Activated CD4-positive, alpha-beta T cell treated with anti-CD3 and anti-CD28 coated beads, Interleukin-2, amount 10 ng/mL, durations not matched to agents 7 days and 5 days (primary cell): ENCODE measurements at regions not wholly inside any gene's neighbourhood (a gene's known extent, or its start where the extent isn't known, plus 50 kb on each side); places are given as distances from the start of the nearest gene placed in this dataset.

Experiments
- CTCF ChIA-PET: fragments of 350-600 bp; sonication (Branson Sonifier 250); formaldehyde crosslinking; loops from one replicate; lab custom pipeline; 2021; ENCODE audit warnings: antibody characterized with exemption; lab: Charles Lee
- POLR2A ChIA-PET: fragments of 350-600 bp; sonication (Branson Sonifier 250); formaldehyde crosslinking; loops from one replicate; lab custom pipeline; 2021; ENCODE audit warnings: antibody characterized with exemption; lab: Charles Lee
- DNase-seq: peaks from one replicate; pipeline ENCODE4 v3.0.0-alpha.2; 2020
- H3K27ac Mint-ChIP-seq: one replicate; pipeline ENCODE4 v1.8.0; 2021; ENCODE audit warnings: mild to moderate bottlenecking, moderate library complexity, mixed read lengths
- H3K27me3 Mint-ChIP-seq: one replicate; pipeline ENCODE4 v1.8.0; 2021; ENCODE audit warnings: mixed read lengths
- H3K36me3 Mint-ChIP-seq: one replicate; pipeline ENCODE4 v1.8.0; 2021; ENCODE audit warnings: low read depth, mixed read lengths
- H3K4me1 Mint-ChIP-seq: one replicate; pipeline ENCODE4 v1.8.0; 2021; ENCODE audit warnings: mixed read lengths
- H3K4me3 Mint-ChIP-seq: one replicate; pipeline ENCODE4 v1.8.0; 2021; ENCODE audit warnings: mild to moderate bottlenecking, moderate library complexity, mixed read lengths
- H3K9me3 Mint-ChIP-seq: one replicate; pipeline ENCODE4 v1.8.0; 2021; ENCODE audit warnings: mixed read lengths

DNA sequence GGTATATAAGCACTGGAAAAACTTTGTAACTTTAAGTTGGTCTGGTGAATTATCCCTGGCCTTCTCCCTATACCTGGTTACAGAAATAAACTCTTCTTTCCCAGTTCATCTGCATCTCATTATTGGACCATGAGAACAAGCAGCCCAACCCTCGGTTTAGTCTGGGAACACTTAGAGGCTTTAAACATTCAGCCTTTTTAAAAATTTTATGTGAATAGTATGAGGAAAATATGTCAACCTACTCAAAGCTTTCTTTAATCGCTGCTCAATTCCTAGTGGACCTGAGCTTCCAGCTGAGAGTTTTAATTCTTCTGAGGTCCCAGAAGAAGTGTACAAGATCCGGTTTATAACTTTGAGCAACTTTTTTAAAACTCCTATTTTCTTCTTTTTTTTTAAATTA lies 358.6 kb upstream of the NOCT start:
- Mint-ChIP-seq H3K4me3 (no peak overlapping the region), H3K27ac (no peak overlapping the region), H3K4me1 (no peaks in the 10 kb centered on the region), H3K27me3 (peaks cover 2% of the 10 kb centered on the region), H3K36me3 (no peaks in the 10 kb centered on the region), H3K9me3 (no peaks in the 10 kb centered on the region)
- ChIA-PET POLR2A (no interaction called here), CTCF (no interaction called here)
- DNase-seq, result no peak

DNA sequence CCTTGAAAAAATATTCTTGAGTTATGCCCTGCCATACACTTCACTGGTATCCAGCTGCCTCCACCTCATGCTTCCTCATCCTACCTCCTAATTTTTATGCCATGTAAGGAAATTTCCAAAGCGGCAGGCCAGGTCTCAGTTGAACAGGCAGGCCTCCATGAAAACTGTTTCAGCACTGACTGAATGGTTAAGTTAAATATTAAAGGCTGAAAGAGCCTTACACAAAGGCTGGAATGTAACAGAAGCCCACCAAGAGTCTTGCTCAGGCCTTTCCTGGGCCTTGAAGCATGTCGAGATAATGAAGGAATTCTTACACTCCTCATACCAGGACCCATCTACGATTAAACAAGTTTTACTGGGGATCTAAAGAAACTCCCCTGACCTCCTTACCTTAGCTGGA lies 359.6 kb upstream of the NOCT start:
- CTCF ChIA-PET, result no interaction called here
- Mint-ChIP-seq H3K27me3 (peaks cover 2% of the 10 kb centered on the region), H3K4me1 (no peaks in the 10 kb centered on the region), H3K36me3 (no peaks in the 10 kb centered on the region), H3K27ac (no peak overlapping the region), H3K4me3 (no peak overlapping the region), H3K9me3 (no peaks in the 10 kb centered on the region)
- no peak for DNase-seq
- POLR2A ChIA-PET, result no interaction called here

DNA sequence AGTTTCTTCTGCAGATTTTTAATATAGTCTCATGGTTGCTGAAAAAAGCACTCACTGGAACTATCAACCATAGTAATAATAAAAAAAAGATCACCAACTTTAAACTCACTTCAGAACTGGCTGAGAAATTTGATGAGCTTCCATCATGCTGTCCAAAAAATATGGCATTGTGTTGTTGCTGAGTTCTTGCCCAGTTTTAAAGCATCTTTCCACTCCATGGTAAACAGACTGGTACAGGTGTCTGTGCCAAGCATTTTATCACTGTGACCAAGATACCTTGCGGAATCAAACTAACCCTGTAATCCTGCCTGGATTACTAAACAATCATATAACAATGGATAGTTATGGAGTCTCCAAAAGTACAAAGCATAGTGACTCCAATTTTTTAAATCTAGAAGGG lies 360.3 kb upstream of the NOCT start:
- Mint-ChIP-seq H3K36me3 (no peaks in the 10 kb centered on the region), H3K9me3 (no peaks in the 10 kb centered on the region), H3K27me3 (peaks cover 2% of the 10 kb centered on the region), H3K4me1 (no peaks in the 10 kb centered on the region), H3K27ac (no peak overlapping the region), H3K4me3 (no peak overlapping the region)
- no peak for DNase-seq
- CTCF ChIA-PET, result no interaction called here
- POLR2A ChIA-PET, result no interaction called here

DNA sequence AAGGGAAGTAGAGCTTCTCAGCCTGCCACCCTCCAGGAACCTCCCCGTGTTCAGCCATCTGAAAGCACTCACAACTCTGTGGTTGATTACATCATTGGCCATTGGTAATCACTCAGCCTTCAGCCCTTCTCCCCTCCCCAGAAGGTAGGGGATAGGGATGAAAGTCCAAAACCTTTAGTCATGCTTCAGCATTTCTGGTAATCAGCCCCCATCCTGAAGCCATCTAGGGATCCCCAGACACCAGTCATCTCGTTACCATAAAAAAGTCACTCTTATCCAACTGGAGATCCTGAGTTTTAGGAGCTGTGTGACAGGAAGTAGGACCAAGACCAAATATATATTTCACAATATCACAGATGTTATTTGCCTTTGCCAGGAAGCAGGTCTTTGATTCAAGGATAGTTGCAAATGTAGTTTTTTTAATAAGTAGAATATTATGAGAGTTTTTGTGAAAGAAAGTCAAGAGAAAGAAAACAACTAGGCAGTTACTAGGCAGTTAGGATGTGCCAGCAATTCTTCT lies 364.6 kb upstream of the NOCT start:
- ChIA-PET POLR2A (no interaction called here), CTCF (no interaction called here)
- H3K27me3 Mint-ChIP-seq, result no peaks in the 10 kb centered on the region
- no peak for DNase-seq
- H3K4me1 Mint-ChIP-seq, result no peaks in the 10 kb centered on the region
- no peak overlapping the region for H3K27ac Mint-ChIP-seq
- H3K9me3 Mint-ChIP-seq, result no peaks in the 10 kb centered on the region
- no peak overlapping the region for H3K4me3 Mint-ChIP-seq
- no peaks in the 10 kb centered on the region for H3K36me3 Mint-ChIP-seq

DNA sequence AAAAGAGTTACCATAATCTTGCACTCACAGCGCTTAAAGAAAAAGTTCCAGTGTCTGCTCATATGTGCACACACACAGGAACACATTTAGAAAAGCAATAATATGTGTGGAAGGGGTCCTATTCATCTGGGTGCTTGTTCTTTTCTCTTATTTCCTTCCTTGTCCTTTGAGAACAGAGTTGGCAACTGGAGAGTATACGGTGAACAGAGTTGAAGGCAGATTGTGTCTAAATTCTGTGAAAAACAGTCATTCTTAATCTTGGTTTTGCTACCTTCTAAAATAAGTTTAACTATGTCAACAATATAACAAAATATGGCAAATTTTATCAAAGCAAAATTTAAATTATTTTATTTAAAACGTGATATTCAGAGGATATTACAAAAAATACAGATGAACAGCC lies 365.1 kb upstream of the NOCT start:
- CTCF ChIA-PET, result no interaction called here
- Mint-ChIP-seq H3K27me3 (no peaks in the 10 kb centered on the region), H3K4me3 (no peak overlapping the region), H3K9me3 (no peaks in the 10 kb centered on the region), H3K27ac (no peak overlapping the region), H3K4me1 (no peaks in the 10 kb centered on the region), H3K36me3 (no peaks in the 10 kb centered on the region)
- POLR2A ChIA-PET, result no interaction called here
- no peak for DNase-seq

DNA sequence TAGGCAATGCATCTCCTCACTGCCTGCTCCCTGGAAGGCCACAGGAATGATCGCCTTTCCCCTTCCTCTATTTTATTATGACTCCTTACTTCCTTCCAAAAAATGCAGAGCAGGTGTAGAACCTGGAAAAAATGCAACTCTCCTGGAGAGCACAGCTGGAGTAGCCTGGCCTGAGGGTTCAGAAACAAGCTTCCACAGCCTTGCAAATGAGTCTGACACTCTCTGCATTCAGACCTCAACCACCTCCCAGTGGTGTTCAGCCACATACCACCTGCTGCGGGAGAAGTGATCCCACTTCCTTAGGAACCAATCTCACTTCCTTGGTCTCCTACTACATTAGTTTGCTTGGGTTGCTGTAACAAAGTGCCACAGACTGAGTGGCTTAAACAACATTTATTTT lies 368.1 kb upstream of the NOCT start:
- Mint-ChIP-seq H3K4me1 (no peaks in the 10 kb centered on the region), H3K9me3 (no peaks in the 10 kb centered on the region), H3K27ac (no peak overlapping the region), H3K4me3 (no peak overlapping the region), H3K27me3 (no peaks in the 10 kb centered on the region), H3K36me3 (no peaks in the 10 kb centered on the region)
- CTCF ChIA-PET, result no interaction called here
- POLR2A ChIA-PET, result no interaction called here
- no peak for DNase-seq

DNA sequence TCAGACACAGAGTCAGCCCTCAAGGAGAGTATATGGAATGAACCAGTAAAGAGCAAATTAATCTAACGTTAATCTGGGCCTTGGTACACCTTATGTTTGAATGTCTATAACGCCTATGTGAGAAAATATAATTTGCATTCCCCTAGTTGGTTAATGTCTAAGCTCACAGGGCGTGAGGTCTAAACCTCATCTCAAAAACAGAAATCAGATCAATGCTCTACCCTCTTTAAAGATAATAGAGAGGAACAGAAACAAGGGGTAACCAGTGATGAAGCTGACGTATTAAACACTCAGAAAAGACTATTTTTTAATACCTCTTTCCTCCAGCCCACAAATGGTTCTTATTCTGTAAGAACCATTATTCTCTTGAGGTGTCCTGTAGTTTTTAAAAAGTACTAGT lies 369.2 kb upstream of the NOCT start:
- H3K4me3 Mint-ChIP-seq, result no peak overlapping the region
- no peak for DNase-seq
- H3K36me3 Mint-ChIP-seq, result no peaks in the 10 kb centered on the region
- H3K9me3 Mint-ChIP-seq, result no peaks in the 10 kb centered on the region
- H3K27me3 Mint-ChIP-seq, result no peaks in the 10 kb centered on the region
- CTCF ChIA-PET, result no interaction called here
- POLR2A ChIA-PET, result no interaction called here
- no peak overlapping the region for H3K27ac Mint-ChIP-seq
- no peaks in the 10 kb centered on the region for H3K4me1 Mint-ChIP-seq

DNA sequence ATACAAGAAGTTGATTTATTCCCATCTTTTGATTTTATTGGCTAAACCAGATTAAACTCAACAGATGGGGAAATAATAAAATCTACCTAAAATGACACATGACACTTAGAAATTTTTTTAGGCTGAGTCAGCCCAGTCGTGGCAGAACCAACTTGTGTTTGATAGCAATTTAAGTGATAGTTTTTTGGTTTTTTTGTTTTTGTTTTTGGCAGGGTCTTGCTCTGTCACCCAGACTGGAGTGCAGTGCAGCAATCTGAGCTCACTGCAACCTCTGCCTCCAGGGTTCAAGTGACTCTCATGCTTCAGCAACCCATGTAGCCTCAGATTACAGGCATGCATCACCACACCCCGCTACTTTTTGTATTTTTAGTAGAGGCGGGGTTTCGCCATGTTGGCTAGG lies 370.3 kb upstream of the NOCT start:
- Mint-ChIP-seq H3K4me3 (no peak overlapping the region), H3K9me3 (no peaks in the 10 kb centered on the region), H3K36me3 (no peaks in the 10 kb centered on the region), H3K27ac (no peak overlapping the region), H3K4me1 (no peaks in the 10 kb centered on the region), H3K27me3 (no peaks in the 10 kb centered on the region)
- ChIA-PET POLR2A (no interaction called here), CTCF (no interaction called here)
- DNase-seq, result no peak

DNA sequence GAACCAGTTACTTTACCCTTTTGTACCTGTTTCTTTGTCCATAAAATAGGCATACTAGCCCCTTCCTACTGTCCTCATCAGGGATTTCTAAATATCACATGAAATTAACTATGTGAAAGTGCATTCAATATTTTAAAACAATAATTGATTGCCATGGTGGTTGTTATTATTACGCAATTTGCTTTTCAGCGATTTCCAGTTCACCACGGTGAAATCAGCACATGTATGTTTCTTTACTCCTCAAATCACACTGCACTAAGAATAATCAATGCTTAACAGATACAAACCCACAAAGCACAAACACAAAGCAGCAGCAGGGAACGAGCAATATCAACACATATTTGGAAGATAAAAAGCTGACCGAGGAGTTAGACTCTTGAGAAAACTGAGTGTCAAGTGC lies 371.3 kb upstream of the NOCT start:
- no peaks in the 10 kb centered on the region for H3K9me3 Mint-ChIP-seq
- H3K4me3 Mint-ChIP-seq, result no peak overlapping the region
- DNase-seq, result no peak
- H3K4me1 Mint-ChIP-seq, result no peaks in the 10 kb centered on the region
- H3K27me3 Mint-ChIP-seq, result no peaks in the 10 kb centered on the region
- ChIA-PET POLR2A (no interaction called here), CTCF (no interaction called here)
- H3K36me3 Mint-ChIP-seq, result no peaks in the 10 kb centered on the region
- H3K27ac Mint-ChIP-seq, result no peak overlapping the region

DNA sequence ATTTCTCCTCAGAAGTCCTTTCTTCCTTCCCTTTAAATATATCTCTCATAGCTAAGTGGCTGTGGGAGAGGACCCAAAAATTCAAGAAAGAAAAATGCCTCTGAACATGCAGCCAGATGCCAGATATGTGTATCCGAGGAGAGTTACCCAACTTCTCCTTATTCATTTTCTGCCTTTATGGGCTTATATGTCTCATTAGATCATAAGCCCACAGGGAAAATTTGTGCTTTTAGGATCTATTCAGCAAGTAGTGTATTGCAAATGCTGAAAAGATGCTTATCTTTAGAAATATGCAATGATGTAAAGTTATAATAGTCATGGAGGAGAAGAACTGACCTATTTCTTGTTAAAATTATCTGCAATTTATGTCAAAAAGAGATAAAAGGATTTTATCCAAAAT lies 371.8 kb upstream of the NOCT start:
- no peak overlapping the region for H3K4me3 Mint-ChIP-seq
- H3K9me3 Mint-ChIP-seq, result no peaks in the 10 kb centered on the region
- H3K4me1 Mint-ChIP-seq, result no peaks in the 10 kb centered on the region
- no peaks in the 10 kb centered on the region for H3K27me3 Mint-ChIP-seq
- no peak overlapping the region for H3K27ac Mint-ChIP-seq
- no peaks in the 10 kb centered on the region for H3K36me3 Mint-ChIP-seq
- no peak for DNase-seq
- ChIA-PET POLR2A (no interaction called here), CTCF (no interaction called here)

DNA sequence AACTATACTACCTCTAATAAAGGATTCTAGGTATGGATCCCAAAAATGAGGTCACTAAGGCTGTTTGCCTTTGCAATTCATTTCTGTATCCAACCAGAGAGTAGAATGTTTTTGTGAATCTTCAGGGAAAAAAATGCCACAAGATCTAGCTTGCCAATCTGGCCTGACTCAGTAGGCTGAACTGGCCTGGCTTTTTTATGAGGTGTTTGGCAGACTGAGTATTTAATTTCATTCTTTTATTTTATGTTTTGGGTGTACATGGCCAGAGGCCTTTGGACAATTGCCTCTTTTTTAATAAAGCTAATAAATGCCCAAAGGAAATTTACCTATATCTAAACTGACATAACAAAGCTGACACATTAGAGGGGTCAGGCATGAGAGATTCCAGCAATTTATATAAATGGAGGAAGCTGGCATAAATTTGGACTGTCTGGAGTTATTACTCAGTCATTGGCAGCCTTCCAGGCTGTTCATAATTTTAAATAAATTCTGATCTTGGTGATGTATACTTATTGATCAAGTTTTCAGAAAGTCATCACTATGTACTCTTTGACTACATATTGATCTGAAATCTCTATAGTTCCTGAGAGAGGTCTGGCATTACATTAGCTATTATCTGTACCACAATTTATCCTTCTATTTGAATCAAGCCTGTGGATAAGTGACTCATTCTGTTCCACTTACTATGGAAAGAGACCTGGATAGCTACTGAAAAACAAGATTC lies 376.4 kb upstream of the NOCT start:
- Mint-ChIP-seq H3K4me3 (no peak overlapping the region), H3K27ac (no peak overlapping the region), H3K4me1 (no peaks in the 10 kb centered on the region), H3K36me3 (no peaks in the 10 kb centered on the region), H3K27me3 (no peaks in the 10 kb centered on the region), H3K9me3 (no peaks in the 10 kb centered on the region)
- CTCF ChIA-PET, result interaction anchor here (1.1 kb wide), 1 partner anchor 10 kb away, joined by 3 read pairs; no protein-coding TSS in a partner anchor
- no peak for DNase-seq
- POLR2A ChIA-PET, result no interaction called here

DNA sequence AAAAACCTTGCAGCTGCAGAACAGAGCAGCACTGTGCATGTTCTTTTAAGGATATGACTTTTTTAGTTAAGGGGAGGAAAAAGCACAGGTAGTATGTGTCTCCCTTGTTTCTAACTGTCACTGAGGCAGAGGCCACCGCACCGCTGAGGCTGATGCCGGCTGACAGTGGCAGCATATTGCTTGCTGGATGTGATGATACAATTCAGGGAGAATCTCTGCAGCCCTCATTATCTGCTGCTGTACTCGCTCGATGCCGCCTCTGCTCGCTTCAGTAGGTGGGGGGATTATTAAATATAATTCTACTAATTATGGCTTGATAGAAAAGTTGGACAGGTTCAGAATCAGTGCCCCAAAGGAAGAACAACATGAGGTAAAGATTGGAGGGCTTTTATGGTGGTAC lies 378.8 kb upstream of the NOCT start:
- H3K4me3 Mint-ChIP-seq, result no peak overlapping the region
- no peaks in the 10 kb centered on the region for H3K36me3 Mint-ChIP-seq
- ChIA-PET CTCF (no interaction called here), POLR2A (no interaction called here)
- no peaks in the 10 kb centered on the region for H3K27me3 Mint-ChIP-seq
- H3K9me3 Mint-ChIP-seq, result no peaks in the 10 kb centered on the region
- no peak for DNase-seq
- H3K27ac Mint-ChIP-seq, result no peak overlapping the region
- H3K4me1 Mint-ChIP-seq, result no peaks in the 10 kb centered on the region

DNA sequence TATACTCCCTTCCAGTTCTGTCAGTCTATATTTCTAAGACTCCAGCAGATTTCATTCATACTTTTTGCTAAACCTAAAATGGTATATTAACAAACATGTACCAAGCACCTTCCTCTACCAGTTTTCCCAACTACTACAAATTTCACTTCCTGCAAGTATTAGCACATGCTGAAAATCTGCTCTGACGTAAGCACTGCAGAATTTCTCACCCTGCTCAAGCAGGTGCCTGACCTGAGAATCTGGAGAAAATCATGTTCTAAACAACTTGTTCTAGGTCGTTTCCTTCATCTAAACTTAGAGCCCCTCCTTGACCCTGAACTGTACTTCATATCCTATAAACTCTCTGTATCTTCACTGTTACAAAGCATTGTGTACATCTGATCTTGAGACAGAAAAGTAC lies 380.7 kb upstream of the NOCT start:
- H3K4me3 Mint-ChIP-seq, result no peak overlapping the region
- no peak for DNase-seq

DNA sequence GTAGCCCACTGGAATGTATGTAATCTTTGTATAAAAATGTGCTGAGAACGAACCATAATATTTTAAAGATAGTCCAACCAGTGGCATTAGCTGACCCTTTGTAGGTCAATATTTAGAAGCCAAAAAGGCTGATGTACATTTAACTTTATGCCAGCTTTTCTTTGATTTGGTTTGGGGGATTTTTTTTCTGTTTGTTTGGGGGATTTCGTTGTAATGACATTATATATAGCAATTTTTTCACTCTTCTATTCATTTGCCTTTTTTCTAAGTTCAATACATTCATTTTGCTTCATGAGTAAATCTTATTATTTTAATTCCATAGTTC lies 382.0 kb upstream of the NOCT start:
- no peaks in the 10 kb centered on the region for H3K36me3 Mint-ChIP-seq
- no peak for DNase-seq
- CTCF ChIA-PET, result no interaction called here
- POLR2A ChIA-PET, result no interaction called here
- H3K27ac Mint-ChIP-seq, result no peak overlapping the region
- H3K4me3 Mint-ChIP-seq, result no peak overlapping the region
- no peaks in the 10 kb centered on the region for H3K9me3 Mint-ChIP-seq
- H3K27me3 Mint-ChIP-seq, result no peaks in the 10 kb centered on the region
- H3K4me1 Mint-ChIP-seq, result no peaks in the 10 kb centered on the region

More for the DNA sequence above, 380.7 kb upstream of the NOCT start:
- Mint-ChIP-seq H3K27me3 (no peaks in the 10 kb centered on the region), H3K27ac (no peak overlapping the region), H3K4me1 (no peaks in the 10 kb centered on the region), H3K36me3 (no peaks in the 10 kb centered on the region), H3K9me3 (no peaks in the 10 kb centered on the region)
- ChIA-PET POLR2A (no interaction called here), CTCF (no interaction called here)
